DOHH2 (cell line): ENCODE measurements at regions not wholly inside any gene's neighbourhood (a gene's known extent, or its start where the extent isn't known, plus 50 kb on each side); places are given as distances from the start of the nearest gene placed in this dataset.

ENCODE experiments used
- EZH2phosphoT487 ChIP-seq: fragments of 200-600 bp; sonication (generic); IDR thresholded peaks from 2 replicates; pipeline ENCODE4 v1.6.1; 2017; ENCODE audit warnings: borderline replicate concordance, mild to moderate bottlenecking, antibody characterized with exemption, low read length, moderate library complexity, mixed read lengths
- TF ChIP-seq, protein P1 (sequence below): fragments of 200-600 bp; sonication (generic); IDR thresholded peaks from one replicate; pipeline ENCODE4 v1.5.1; 2014; ENCODE audit warnings: antibody characterized with exemption, mild to moderate bottlenecking, low read depth, low read length; ENCODE audit not compliant: poor library complexity, severe bottlenecking

DNA sequence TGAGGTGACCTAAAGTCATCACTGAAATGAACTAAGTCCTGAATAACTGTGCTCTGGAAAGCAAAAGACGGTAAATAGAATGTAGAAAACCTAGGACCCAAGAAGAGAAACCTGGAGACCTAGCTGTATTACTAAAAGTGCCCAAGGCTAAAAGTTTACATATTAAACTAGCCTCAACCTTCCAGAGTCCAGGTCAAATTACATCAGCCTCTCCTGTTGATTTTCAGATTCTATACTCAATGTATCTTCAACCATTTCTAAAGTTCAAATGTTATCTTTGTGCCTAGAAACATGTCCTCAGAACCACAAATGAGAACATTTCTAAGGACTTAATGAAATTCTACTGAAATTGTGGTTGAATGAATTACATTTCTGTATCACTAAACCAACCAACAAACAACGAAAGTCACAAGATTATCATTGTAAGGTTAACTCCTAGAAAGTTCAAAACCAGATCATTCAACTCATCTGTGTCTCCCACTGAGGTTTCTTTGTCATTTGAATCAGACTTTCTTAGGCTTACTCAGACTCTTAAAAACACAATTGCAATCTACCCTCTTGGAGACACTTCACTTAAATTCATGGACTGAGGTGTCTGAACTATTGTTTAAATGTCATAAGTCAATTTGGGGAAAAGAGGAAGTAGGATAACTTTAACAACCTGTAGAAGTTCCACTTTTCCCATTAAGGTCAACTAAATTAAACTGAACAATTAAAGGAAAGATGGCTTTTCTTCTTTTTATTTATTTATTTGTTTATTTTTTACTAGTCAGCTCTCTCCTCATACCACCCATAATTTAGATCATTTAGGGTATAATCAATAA lies 207.7 kb downstream of the BARHL2 start:
- TF ChIP-seq, protein P1, sequence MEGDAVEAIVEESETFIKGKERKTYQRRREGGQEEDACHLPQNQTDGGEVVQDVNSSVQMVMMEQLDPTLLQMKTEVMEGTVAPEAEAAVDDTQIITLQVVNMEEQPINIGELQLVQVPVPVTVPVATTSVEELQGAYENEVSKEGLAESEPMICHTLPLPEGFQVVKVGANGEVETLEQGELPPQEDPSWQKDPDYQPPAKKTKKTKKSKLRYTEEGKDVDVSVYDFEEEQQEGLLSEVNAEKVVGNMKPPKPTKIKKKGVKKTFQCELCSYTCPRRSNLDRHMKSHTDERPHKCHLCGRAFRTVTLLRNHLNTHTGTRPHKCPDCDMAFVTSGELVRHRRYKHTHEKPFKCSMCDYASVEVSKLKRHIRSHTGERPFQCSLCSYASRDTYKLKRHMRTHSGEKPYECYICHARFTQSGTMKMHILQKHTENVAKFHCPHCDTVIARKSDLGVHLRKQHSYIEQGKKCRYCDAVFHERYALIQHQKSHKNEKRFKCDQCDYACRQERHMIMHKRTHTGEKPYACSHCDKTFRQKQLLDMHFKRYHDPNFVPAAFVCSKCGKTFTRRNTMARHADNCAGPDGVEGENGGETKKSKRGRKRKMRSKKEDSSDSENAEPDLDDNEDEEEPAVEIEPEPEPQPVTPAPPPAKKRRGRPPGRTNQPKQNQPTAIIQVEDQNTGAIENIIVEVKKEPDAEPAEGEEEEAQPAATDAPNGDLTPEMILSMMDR, result no peak
- TF ChIP-seq EZH2phosphoT487, result no peak
